ENCODE measurements at regions not wholly inside any gene's neighbourhood (a gene's known extent, or its start where the extent isn't known, plus 50 kb on each side); places are given as distances from the start of the nearest gene placed in this dataset.

- TF ChIP-seq EZH2 (IDR thresholded peaks at IDR 0.05; ENCODE audit: borderline replicate concordance, low read depth, low read length, poor library complexity, severe bottlenecking) (no peak), CTCF (conservative IDR thresholded peaks at IDR 0.05; ENCODE audit: low read depth, low read length) (peak; percentile 70)
Observed at GRCh38 chr3:102225407-102226132, 209.2 kb upstream of the ZPLD1 start.

Data from A673 (cell line).